Activated CD4-positive, alpha-beta T cell treated with anti-CD3 and anti-CD28 coated beads, Interleukin-2, amount 10 ng/mL, durations not matched to agents 7 days and 5 days (primary cell): ENCODE measurements at regions not wholly inside any gene's neighbourhood (a gene's known extent, or its start where the extent isn't known, plus 50 kb on each side); places are given as distances from the start of the nearest gene placed in this dataset.
A peak's percentile ranks its signal among the peaks of the same experiment; 100 is the strongest.
"Not testable (repeated sequence)": the region's sequence is repeated elsewhere in the genome, so short reads cannot be mapped to it uniquely, and the experiment has no call there.

Experiments used
- CTCF ChIA-PET: fragments of 350-600 bp; sonication (Branson Sonifier 250); formaldehyde crosslinking; loops from one replicate; lab custom pipeline; 2021; ENCODE audit warnings: antibody characterized with exemption; lab: Charles Lee
- POLR2A ChIA-PET: fragments of 350-600 bp; sonication (Branson Sonifier 250); formaldehyde crosslinking; loops from one replicate; lab custom pipeline; 2021; ENCODE audit warnings: antibody characterized with exemption; lab: Charles Lee
- DNase-seq: peaks from one replicate; pipeline ENCODE4 v3.0.0-alpha.2; 2020
- H3K27ac Mint-ChIP-seq: one replicate; pipeline ENCODE4 v1.8.0; 2021; ENCODE audit warnings: mild to moderate bottlenecking, moderate library complexity, mixed read lengths
- H3K27me3 Mint-ChIP-seq: one replicate; pipeline ENCODE4 v1.8.0; 2021; ENCODE audit warnings: mixed read lengths
- H3K36me3 Mint-ChIP-seq: one replicate; pipeline ENCODE4 v1.8.0; 2021; ENCODE audit warnings: low read depth, mixed read lengths
- H3K4me1 Mint-ChIP-seq: one replicate; pipeline ENCODE4 v1.8.0; 2021; ENCODE audit warnings: mixed read lengths
- H3K4me3 Mint-ChIP-seq: one replicate; pipeline ENCODE4 v1.8.0; 2021; ENCODE audit warnings: mild to moderate bottlenecking, moderate library complexity, mixed read lengths
- H3K9me3 Mint-ChIP-seq: one replicate; pipeline ENCODE4 v1.8.0; 2021; ENCODE audit warnings: mixed read lengths

DNA sequence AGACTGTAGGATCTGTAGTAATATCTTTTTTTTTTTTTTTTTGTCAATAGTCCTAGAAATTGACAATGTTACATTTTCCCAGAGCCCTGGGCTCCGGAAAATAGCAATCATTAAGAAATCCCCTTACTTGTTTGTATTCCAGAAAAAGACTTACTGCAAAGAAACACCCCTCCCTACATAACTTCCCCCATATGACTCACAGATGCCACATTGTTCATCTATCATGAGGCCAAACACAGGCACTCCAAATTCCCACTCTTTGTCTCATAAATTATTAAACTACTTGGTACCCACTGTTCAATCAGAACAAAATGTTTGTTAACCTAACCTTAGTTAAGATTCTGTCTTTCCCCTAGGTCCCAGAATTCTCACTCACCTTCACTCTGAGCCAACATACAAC is 53.5 kb downstream of the TEX51 start:
- H3K27ac Mint-ChIP-seq, result no peak overlapping the region
- no peak for DNase-seq
- H3K4me3 Mint-ChIP-seq, result no peak overlapping the region
- no peaks in the 10 kb centered on the region for H3K36me3 Mint-ChIP-seq
- CTCF ChIA-PET, result no interaction called here
- POLR2A ChIA-PET, result no interaction called here
- H3K27me3 Mint-ChIP-seq, result peaks cover 18% of the 10 kb centered on the region
- no peaks in the 10 kb centered on the region for H3K9me3 Mint-ChIP-seq
- H3K4me1 Mint-ChIP-seq, result no peaks in the 10 kb centered on the region

DNA sequence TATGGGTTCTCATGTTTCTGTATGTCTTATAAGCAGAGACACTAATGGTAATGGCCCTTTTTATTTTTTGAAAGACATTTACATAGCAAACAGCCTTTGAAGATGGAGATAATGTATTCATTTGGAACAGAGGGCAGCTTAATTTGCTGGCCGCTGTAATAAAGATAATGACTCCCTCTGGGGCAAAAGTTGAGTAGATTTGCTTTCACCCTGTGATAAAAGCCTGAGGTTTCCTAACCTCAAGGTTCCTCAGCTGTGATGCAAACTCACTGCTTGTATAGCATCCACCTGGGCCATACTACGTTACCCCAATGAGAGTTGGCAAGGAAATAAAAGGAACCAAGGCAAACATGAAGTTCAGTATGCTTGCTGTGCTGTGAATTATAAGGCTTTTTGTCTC is 54.8 kb downstream of the TEX51 start:
- H3K9me3 Mint-ChIP-seq, result no peaks in the 10 kb centered on the region
- no peak overlapping the region for H3K27ac Mint-ChIP-seq
- DNase-seq, result no peak
- H3K27me3 Mint-ChIP-seq, result peaks cover 18% of the 10 kb centered on the region
- ChIA-PET CTCF (no interaction called here), POLR2A (no interaction called here)
- H3K4me3 Mint-ChIP-seq, result no peak overlapping the region
- no peaks in the 10 kb centered on the region for H3K4me1 Mint-ChIP-seq
- no peaks in the 10 kb centered on the region for H3K36me3 Mint-ChIP-seq

DNA sequence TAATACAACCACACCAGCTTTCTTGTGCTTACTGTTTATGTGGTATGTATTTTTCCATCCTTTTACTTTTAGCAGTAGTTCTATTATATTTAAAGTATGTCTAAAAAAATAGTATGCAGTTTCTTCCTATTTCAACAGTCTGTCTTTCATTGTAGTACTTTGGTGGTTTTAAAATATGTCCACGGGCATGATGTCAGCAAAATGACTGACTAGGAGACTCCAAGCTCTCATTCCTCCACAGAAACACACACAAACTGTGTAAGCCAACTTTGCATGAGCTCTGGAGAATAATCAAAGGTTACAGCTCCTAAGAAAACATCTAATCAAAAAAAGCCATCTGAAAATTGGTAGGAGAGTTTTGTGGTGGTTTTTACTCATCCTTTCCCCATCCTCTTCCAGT is 56.1 kb downstream of the TEX51 start:
- ChIA-PET POLR2A (no interaction called here), CTCF (no interaction called here)
- Mint-ChIP-seq H3K4me3 (no peak overlapping the region), H3K4me1 (no peaks in the 10 kb centered on the region), H3K9me3 (no peaks in the 10 kb centered on the region), H3K27me3 (peaks cover 26% of the 10 kb centered on the region), H3K27ac (no peak overlapping the region), H3K36me3 (no peaks in the 10 kb centered on the region)
- no peak for DNase-seq

DNA sequence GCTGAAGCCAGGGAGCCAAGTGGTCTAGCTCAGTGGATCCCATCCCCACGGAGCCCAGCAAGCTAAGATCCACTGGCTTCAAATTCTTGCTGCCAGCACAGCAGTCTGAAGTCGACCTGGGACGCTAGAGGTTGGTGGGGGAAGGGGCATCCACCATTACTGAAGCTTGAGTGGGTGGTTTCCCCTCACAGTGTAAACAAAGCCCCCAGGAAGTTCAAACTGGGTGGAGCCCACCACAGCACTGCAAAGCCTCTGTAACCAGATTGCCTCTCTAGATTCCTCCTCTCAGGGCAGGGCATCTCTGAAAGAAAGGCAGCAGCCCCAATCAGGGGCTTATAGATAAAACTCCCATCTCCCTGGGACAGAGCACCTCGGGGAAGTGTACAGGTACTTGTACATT is 58.1 kb downstream of the TEX51 start:
- POLR2A ChIA-PET, H3K4me3 Mint-ChIP-seq, H3K4me1 Mint-ChIP-seq, H3K36me3 Mint-ChIP-seq, CTCF ChIA-PET, H3K9me3 Mint-ChIP-seq, H3K27ac Mint-ChIP-seq, DNase-seq: not testable (repeated sequence)
- peaks cover 36% of the 10 kb centered on the region for H3K27me3 Mint-ChIP-seq

DNA sequence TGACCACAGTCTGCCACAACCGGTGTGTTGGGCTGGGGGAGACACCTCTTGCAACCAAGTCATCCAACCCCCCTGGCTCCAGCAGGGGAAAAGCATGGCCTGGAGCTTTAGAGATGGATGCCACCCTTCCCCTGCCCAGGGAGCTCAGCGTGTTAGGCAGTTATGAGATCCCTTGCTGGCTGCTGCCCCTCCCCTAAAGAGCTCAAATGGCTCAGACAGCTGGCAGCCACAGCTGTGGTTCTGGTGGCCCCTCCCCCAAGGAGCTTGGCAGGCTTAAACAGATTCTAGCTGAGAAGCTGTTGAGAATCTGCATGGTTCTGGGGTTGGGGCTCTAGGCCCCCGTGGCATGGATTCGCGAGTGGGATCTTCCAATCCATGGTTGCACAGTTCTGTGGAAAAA is 64.7 kb downstream of the TEX51 start:
- Mint-ChIP-seq H3K27me3 (peaks cover 50% of the 10 kb centered on the region), H3K36me3 (no peaks in the 10 kb centered on the region), H3K4me3 (no peak overlapping the region), H3K9me3 (no peaks in the 10 kb centered on the region), H3K27ac (no peak overlapping the region), H3K4me1 (no peaks in the 10 kb centered on the region)
- ChIA-PET CTCF (no interaction called here), POLR2A (no interaction called here)
- no peak for DNase-seq

DNA sequence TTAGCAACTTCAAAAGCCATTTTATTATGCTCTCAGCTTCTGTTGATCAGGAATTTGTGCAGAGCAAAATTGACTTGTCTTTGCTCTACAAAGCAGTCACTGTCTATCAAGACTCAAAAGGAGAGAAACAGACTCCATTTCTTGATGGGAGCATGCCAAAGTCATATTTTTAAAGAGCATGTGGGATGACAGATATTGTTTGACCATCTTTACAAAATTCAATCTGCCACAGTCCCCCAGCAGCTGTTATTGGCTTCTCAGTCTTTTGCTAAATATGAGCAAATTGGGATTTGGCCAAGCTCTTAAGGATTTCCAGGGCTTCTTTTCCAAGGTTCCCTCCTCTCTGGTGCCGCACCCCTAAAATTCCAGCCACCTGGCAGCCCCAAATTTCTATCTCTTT is 67.9 kb downstream of the TEX51 start:
- Mint-ChIP-seq H3K36me3 (no peaks in the 10 kb centered on the region), H3K27me3 (peaks cover 47% of the 10 kb centered on the region), H3K9me3 (no peaks in the 10 kb centered on the region), H3K4me1 (no peaks in the 10 kb centered on the region), H3K4me3 (no peak overlapping the region), H3K27ac (no peak overlapping the region)
- DNase-seq, result no peak
- POLR2A ChIA-PET, result no interaction called here
- CTCF ChIA-PET, result interaction anchor here (0.8 kb wide), 1 partner anchor 1061 kb away, joined by 3 read pairs; no protein-coding TSS in a partner anchor

DNA sequence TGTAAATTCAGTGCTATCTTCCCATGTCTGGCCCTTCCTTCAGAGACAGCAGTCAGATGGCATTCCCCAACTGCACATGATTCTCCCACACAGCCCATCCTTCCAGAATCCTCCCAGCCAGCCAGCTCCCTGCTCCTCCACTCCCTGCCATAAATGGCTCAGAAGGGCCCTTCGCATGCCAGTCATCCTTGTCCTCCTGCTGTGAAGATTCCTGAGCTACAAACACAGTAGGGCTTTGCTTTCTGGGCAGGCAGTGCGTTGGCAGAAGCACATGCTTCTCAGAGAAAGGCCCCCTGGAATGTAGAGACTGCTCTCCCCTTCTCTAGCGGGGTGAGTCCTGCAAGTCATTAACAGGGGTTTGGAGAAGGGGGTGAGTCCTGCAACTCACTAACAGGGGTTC is 71.9 kb downstream of the TEX51 start:
- no peak overlapping the region for H3K27ac Mint-ChIP-seq
- no peaks in the 10 kb centered on the region for H3K36me3 Mint-ChIP-seq
- POLR2A ChIA-PET, result no interaction called here
- no peaks in the 10 kb centered on the region for H3K9me3 Mint-ChIP-seq
- no peak overlapping the region for H3K4me3 Mint-ChIP-seq
- no peaks in the 10 kb centered on the region for H3K4me1 Mint-ChIP-seq
- no peak for DNase-seq
- peaks cover 48% of the 10 kb centered on the region for H3K27me3 Mint-ChIP-seq
- CTCF ChIA-PET, result interaction anchor here (0.8 kb wide), 1 partner anchor 15 kb away, joined by 3 read pairs; no protein-coding TSS in a partner anchor

DNA sequence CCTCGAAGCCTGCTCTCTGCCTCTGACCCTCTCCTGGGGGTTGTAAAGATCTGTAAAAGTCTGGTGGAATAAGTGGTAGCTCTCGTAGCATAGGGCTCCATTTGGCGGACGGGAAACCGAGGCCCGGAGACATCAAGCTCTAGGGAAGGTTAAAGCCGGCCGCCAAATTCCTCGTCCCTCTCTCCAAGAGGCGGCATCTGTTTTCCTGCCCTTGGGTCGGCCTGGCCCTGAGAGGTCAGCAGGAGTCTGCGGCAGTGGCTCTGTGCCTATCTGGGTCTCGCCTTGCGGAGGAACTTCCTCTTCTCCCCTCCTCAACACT is 72.4 kb downstream of the TEX51 start:
- no peak overlapping the region for H3K4me3 Mint-ChIP-seq
- H3K9me3 Mint-ChIP-seq, result no peaks in the 10 kb centered on the region
- no peaks in the 10 kb centered on the region for H3K4me1 Mint-ChIP-seq
- no peaks in the 10 kb centered on the region for H3K36me3 Mint-ChIP-seq
- DNase-seq, result no peak
- H3K27me3 Mint-ChIP-seq, result peaks cover 44% of the 10 kb centered on the region
- H3K27ac Mint-ChIP-seq, result no peak overlapping the region
- ChIA-PET POLR2A (no interaction called here), CTCF (interaction anchor here (0.8 kb wide), 1 partner anchor 15 kb away, joined by 3 read pairs; no protein-coding TSS in a partner anchor)

DNA sequence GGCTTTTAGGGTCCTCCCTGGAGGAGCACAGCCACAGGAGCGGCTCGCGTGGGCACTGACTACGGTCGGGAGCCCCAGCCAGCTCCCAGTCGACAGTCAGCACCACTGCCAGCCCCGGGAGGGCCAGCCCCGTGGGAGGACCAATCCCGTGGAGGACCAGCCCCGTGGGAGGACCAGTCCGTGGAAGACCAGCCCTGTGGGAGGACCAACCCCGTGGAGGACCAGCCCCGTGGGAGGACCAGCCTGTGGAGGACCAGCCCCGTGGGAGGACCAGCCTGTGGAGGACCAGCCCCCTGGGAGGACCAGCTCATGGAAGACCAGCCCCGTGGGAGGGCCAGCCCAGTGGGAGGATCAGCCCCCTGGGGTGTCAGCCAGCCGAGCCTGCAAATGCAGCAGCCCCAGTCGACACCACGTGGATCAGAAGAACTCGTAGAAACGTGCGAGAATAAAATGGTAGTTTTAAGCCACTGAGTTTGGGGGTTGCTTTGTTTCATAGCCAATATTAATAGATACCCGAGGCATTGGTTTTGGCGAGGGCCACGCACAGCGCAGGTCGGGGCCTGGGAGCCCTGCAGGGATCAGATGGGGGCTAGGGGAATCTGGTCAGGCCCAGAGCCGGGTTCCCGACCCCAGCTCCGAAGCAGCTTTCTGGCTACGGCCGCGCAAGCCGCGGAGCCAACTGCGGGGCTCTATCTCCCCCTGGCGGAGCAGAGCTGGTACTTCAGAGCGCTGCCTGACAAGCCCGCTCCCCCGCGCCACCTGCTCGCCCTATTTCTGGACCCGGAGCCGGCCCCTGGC is 73.0 kb downstream of the TEX51 start:
- H3K27me3 Mint-ChIP-seq, result peaks cover 40% of the 10 kb centered on the region
- H3K36me3 Mint-ChIP-seq, result no peaks in the 10 kb centered on the region
- H3K27ac Mint-ChIP-seq, result no peak overlapping the region
- no peak overlapping the region for H3K4me3 Mint-ChIP-seq
- H3K4me1 Mint-ChIP-seq, result no peaks in the 10 kb centered on the region
- DNase-seq, result peak; percentile 64
- POLR2A ChIA-PET, result no interaction called here
- CTCF ChIA-PET, result interaction anchor here (0.6 to 1.5 kb wide), 10 partner anchors 10 to 570 kb away, joined by 3 to 5 read pairs (median 3); no protein-coding TSS in a partner anchor
- H3K9me3 Mint-ChIP-seq, result no peaks in the 10 kb centered on the region

DNA sequence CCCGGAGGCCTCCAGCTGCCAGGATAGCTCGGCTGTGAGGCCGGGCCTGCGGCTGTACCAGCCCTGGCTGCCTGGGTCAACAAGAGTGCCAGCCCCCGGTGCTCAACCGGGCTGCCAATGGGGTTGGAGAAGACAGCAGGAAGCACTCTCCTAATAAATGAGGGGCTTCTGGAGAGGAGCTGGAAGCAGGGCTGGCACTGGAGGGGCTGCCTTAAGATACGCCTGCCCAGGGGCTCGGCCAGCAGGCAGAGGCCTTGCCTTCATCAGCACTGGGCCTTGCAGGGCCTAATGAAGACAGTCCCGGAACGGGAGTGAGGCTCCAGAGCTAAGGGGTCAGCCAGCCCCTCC is 73.6 kb downstream of the TEX51 start:
- Mint-ChIP-seq H3K4me3 (no peak overlapping the region), H3K27ac (no peak overlapping the region), H3K36me3 (no peaks in the 10 kb centered on the region), H3K27me3 (peaks cover 35% of the 10 kb centered on the region), H3K4me1 (no peaks in the 10 kb centered on the region), H3K9me3 (no peaks in the 10 kb centered on the region)
- CTCF ChIA-PET, result interaction anchor here (1.0 to 1.5 kb wide), 5 partner anchors 9 to 29 kb away, joined by 3 to 5 read pairs (median 3); no protein-coding TSS in a partner anchor
- DNase-seq, result no peak
- POLR2A ChIA-PET, result no interaction called here

DNA sequence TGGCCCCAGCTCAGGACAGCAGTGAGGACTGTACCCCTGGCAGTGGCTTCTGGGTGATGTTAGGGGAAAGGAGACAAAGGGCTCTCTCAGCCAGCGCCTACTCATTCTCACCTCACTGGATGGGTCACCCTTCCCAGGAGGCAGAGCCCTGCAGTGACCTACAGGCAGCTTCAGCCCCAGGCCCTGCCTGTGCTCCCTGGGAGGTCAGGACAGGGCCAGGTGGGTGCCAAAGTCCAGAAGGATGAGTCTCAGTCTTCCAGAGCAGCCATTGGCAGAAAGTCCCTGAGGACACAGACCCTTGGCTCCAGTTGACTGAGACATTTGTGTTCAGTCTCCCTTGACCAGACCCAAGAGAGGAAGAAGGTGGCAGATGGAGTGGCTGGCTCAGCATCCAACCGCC is 75.1 kb downstream of the TEX51 start:
- H3K27ac Mint-ChIP-seq, result no peak overlapping the region
- ChIA-PET POLR2A (no interaction called here), CTCF (no interaction called here)
- no peak for DNase-seq
- H3K9me3 Mint-ChIP-seq, result no peaks in the 10 kb centered on the region
- no peaks in the 10 kb centered on the region for H3K4me1 Mint-ChIP-seq
- peaks cover 29% of the 10 kb centered on the region for H3K27me3 Mint-ChIP-seq
- H3K4me3 Mint-ChIP-seq, result no peak overlapping the region
- no peaks in the 10 kb centered on the region for H3K36me3 Mint-ChIP-seq

DNA sequence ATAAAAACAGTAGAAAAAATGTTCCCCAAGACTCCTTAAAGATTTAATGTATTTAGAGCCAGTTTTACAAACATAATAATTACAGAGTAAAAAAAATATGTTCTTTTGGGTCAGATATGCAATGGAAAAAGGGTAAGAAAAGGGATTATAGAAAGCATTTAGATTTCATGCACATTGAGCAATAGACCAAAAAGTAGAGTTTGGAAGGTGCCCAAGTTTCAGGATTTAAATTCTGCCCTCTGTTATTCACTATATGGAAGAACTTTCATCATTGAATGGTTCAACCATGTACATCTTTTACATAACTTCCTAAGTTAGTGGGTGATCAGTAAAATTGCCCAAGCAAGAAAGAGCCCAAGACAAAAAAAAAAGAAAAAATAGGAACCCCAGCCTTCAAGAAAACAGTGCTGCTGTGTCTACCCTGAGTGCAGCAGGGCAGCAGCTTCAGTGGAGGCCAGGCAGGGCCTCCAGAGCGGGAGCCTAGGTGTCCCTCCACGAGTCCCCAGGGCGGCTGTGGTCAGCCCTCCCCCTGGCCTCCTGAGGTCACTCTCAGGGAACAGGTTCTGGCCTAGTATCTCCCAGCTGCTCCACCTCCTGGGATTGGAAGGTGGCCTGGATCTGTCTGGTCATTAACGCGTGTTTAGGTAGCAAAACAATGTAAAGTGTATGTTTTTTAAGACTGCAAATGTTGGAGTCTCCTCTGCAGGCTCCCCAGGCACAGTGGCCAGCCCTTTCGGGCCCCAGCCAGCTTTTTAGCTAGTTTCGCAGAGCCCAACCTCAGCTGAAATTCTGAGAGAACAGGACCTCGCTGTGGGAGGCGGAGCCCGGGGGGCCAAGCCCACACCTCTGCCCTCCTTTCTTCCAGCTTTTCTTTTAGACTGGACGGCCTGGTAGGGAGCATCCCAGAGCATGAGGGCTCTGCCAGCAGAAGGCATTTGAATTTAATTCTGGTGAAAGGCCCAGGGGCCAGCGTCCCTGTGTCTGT is 77.3 kb downstream of the TEX51 start:
- CTCF ChIA-PET, result no interaction called here
- Mint-ChIP-seq H3K36me3 (no peaks in the 10 kb centered on the region), H3K4me1 (no peaks in the 10 kb centered on the region), H3K27ac (no peak overlapping the region), H3K27me3 (peaks cover 12% of the 10 kb centered on the region), H3K9me3 (no peaks in the 10 kb centered on the region), H3K4me3 (no peak overlapping the region)
- POLR2A ChIA-PET, result no interaction called here
- no peak for DNase-seq

DNA sequence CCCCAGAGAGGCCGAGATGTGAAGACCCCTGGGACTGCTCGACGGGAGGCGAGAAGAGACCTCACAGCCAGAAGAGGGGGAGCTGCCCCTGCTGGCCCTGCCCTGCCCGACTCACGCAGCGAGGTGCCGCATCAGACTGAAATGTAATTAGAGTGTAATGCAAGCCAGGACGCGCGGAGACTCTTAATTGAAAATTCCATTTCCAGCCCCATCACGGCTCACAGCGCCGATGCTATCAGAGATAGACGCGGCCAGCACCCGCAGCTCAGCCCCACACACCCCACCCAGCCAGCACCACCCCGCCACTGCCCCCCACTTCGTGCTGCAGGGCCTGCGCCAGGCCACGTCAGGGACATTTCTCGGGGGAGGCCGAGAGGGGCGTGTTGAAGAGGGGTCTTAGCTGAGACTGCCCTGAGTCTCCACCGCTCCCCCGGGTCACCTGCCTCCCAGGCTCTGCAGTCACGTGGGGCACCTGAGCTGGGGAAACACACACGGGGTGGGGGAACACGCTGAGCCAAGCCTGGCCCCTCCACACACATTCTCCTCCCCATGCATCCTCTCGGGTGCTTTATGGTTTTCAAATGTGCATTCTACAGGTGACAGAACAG is 78.1 kb downstream of the TEX51 start:
- H3K36me3 Mint-ChIP-seq, result no peaks in the 10 kb centered on the region
- DNase-seq, result no peak
- POLR2A ChIA-PET, result no interaction called here
- CTCF ChIA-PET, result no interaction called here
- H3K4me1 Mint-ChIP-seq, result no peaks in the 10 kb centered on the region
- H3K27ac Mint-ChIP-seq, result no peak overlapping the region
- H3K4me3 Mint-ChIP-seq, result no peak overlapping the region
- no peaks in the 10 kb centered on the region for H3K9me3 Mint-ChIP-seq
- H3K27me3 Mint-ChIP-seq, result peaks cover 12% of the 10 kb centered on the region
